Activated CD8-positive, alpha-beta memory T cell treated with anti-CD3 and anti-CD28 coated beads, Interleukin-2, amount 50 U/mL, for 4 hours (primary cell): ENCODE measurements at regions not wholly inside any gene's neighbourhood (a gene's known extent, or its start where the extent isn't known, plus 50 kb on each side); places are given as distances from the start of the nearest gene placed in this dataset.

Source experiments
- DNase-seq: peaks from one replicate; pipeline ENCODE4 v3.0.0-alpha.2; 2020

- no peak for DNase-seq
These were observed 167.1 kb upstream of the MAF start for GRCh38 chr16:79767421-79768275.

GRCh38 chr16:79765901-79766394 is 165.4 kb upstream of the MAF start:
- DNase-seq: no peak

- no peak for DNase-seq
These were observed 164.9 kb upstream of the MAF start for GRCh38 chr16:79765431-79765830.

DNA sequence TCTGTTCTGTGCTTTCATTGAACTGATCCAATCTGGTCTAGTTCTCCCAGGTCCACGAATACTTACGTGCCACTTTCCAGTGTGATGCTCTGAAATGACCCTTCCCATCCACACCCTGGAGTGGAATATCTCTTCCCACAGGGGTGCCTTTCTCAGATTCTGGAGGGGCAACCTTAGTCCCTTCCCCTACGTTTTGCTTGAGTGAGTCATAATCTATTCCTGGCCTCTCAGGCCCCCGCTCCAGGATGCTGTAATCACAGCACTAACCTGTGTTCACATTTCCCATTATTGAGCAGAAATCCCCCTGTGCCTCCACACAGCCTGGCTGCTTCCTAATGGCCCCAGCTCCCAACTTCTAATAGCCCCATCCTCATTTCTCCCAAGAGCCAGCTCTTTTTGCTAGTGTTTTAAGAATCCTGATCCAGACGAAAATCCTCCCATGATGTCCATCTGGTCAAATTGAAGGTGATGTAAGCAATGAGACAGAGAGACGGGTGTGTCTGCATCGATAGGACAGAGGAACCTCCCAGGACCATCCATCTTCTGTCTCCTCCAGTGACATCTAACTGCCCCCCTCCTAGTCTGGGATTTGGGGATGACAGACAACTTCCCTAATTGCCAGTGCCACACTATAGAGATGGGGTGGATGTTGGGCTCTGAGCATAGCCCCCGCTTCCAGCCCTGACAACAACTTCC is 164.0 kb upstream of the MAF start:
- DNase-seq: no peak

- DNase-seq: no peak
These were observed 161.7 kb upstream of the MAF start for GRCh38 chr16:79762217-79762616.

DNA sequence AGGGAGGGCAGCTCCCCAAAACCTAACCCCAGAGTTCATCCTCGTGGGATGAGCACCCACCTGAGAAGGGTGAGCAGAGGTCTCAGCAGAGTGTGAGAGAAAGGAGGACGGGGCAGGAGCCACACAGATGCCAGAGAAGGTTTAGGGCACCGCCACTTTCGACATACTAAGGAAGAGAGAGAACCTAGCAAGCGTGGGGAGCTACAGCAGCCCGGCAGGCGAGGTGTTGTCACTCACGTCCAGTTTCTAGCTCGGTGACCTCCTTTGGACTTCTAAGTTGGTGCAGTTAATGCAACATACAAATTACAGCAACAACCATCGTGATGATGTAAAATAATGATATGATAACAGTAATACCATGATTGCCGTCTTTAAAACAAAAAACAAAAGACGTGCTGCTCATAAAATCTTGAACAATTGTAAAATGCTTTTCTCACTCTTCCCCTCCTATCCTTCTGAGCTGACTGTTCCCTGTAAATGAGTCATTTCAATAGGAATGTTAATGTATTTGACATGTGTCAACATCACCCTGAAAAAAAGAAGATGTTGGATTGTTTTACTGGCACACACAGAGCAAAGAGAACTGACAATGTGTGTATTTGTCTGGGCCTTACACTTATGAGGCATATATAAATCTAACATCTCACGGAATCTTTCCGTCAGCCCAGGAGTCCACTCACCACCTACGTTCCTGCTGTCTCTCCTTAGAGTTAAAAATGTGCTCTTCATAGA is 158.2 kb upstream of the MAF start:
- DNase-seq: no peak

DNA sequence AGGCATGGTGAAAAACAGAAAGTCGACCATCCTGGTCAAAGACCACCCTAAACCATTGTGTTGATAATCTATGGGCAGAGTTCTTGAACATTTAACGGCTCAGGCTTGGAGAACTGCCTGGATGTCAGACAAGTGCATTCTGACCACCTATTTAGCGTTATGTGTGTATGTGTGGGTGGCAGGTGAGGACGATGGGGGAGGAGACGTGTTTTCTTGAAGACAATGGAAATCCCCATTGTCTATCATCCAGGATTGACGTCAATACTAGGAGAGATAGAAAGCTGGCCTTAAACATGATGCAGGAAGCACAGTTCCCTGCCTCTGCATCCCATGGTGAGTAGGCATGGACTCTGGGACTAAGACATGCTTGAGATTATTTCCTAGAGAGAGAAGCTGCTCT is 157.4 kb upstream of the MAF start:
- no peak for DNase-seq

- DNase-seq: no peak
These were observed 156.6 kb upstream of the MAF start for GRCh38 chr16:79757163-79757562.

DNA sequence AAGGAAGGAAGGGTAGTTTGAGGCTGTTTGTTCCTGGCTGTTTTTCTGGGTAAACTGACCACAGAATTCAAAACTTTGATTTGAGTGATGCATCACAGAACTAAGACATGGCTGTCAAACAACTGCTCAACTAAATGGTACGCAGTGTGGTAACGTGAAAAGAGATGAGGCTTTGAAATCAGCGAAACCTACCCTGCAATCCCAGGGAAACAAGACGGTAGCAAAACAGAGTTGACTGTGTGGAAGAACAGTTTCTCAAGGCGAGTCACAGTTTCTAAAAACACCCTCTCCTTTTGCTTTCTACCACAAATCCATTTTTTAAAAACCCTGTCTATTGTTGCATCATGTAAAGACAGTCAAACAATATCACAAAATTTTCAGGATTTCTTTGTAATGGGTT is 156.0 kb upstream of the MAF start:
- DNase-seq: no peak

DNA sequence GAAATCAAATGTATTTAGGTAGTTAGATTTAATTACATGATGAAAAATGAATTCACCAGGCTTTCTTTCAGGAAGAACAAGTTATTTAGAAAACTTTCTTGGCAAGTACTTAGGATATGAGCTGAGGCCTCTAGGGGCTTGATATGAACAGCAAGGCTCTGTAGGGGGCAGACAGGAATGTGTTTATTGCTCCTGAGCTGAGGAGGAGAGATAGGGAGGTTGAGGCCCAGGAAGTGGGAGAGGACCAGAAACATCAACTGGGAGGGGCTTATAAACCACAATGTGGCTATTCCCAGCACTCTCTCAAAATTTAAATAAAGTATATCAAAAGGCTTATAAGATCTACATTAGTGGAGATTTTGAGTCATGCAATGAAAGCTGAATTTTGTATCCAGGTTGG is 154.0 kb upstream of the MAF start:
- DNase-seq: no peak

- DNase-seq: no peak
These were observed 153.5 kb upstream of the MAF start for GRCh38 chr16:79754081-79754480.

DNA sequence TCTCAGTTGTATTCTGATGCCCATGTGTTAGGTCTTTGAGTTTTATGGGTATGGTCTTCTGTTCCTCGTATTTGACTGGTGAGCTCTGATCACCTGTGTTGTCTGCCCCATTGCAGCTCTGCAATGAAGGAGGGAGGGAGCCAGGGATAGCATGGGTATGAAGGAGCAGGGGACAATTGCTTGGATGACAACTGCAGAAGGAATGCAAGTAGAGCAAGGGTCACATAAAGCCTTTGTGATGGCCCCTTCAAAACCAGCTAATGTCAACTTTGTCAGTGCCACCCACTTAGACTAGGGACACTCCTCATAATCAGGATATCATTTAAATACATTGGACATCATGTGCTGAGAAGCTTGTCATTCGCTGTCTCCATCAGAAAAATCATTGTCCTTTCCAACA is 152.7 kb upstream of the MAF start:
- DNase-seq: no peak

- no peak for DNase-seq
These were observed 151.9 kb upstream of the MAF start for GRCh38 chr16:79752396-79752795.

GRCh38 chr16:79751471-79752184 is 151.1 kb upstream of the MAF start:
- no peak for DNase-seq

DNA sequence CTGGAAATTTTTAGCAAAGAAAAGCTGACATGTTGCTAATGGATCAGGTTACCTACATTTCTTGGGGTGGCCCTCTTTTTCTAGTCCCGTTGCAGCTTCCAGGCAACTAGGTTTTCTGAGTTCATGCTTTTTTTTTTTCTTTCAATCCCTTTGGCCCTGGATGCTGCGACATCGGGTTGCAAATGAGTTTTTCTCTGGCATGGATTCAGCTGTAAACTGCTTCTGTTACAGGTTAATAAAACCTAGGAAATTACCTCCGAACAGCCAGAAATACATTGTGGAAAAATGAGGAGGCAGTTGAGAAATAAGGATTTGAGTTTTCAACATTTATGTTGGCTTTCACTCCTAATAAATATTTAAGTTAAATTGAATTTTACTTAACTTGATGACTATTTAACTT is 149.8 kb upstream of the MAF start:
- no peak for DNase-seq

- no peak for DNase-seq
These were observed 148.1 kb upstream of the MAF start for GRCh38 chr16:79748629-79749028.

DNA sequence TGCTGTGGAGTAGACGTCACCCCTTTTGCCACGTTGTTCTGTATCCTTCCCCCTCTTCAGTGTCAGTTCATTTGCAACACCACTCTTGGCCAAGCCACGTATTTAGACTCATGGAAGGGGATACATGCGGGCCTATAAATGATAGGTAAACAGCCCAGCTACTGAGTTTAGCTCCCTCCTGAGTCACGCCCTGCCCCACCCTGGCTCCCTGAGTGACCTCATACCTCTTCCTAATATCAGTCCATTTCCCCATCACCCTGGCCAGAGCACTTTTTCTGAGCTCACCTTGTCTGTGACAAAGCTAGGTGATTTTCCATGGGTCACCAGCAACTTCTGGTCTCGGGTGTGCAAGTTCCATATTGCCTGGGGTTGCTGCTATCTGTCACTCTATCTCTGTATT is 147.2 kb upstream of the MAF start:
- DNase-seq: no peak

GRCh38 chr16:79740252-79740651 is 139.7 kb upstream of the MAF start:
- DNase-seq: no peak

DNA sequence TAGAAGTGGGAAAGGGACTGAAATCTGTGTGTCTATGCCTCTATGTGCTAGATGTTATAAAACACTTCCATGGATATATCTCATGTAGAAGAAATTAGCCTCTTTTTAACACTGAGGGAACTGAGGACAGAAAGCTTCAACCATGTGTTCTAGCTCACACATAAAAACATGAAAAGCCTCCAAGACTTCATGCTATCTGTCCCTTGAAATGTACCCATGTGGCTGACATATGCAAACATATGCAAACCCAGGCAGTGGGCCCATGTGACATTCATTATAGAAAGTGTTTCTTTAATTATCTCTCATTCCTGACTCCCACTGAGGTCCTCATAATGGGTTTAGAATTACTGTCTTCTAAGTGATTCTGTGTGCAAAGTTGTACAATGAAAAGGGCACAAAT is 134.7 kb upstream of the MAF start:
- DNase-seq: no peak

DNA sequence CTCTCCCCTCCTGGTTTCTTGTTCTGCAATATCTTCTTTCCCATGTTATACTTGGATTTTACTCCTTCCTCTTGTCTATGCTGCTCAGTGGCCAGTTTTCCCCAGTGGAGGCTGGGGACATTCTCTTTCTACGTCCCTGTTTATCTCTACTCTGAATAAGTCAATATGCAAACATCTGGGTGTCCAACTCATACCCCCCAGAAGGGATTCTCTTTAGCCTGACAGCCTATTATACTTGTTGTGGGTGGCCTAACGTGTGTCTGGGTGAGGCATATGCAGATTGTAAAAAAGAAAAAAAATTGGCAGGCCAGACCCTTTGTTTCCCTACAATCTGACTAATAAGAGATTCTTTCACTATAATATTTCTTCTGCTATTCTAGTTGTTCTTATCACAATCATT is 134.2 kb upstream of the MAF start:
- no peak for DNase-seq

GRCh38 chr16:79728923-79729240 is 128.3 kb upstream of the MAF start:
- no peak for DNase-seq

DNA sequence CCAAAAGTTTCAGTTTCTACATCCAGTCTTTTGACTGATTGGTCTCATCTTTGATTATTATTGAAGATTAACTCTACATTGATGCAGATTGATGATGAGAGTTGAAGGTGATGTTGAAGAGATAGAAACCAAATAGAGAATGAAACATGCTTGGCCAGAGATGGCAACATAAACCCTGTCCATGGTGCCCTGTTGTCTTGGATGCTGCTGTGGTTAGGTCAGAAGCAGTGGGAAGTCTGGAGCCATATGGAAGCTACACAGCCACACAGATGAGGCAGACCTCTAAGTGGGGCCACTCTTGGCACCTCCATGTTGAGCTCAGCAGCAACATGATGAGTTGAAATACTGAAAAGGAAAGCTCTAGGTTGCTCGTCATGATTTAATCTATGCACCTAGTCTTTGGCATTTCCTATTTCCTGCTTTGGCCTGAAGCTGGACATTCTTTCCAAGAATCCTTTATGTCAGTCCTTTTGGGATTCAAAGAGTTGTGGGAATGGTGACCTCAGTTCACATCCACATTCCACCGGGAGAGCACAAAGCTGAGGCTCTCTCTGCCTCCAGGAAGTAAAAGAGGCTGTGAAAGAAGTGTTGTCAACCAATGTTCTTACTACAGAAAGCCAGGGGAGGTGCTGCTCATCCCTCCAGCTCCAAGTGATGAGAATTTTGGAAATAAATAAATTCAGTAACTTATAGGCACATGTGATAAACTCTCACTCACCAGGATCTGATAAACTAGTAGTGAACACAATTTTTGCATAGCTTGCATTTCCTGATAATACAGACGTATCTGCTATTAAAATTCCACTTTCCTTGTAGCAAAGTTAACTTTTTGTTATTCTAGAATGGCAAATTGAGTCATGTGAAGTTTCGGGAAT is 127.7 kb upstream of the MAF start:
- no peak for DNase-seq
